Activated CD4-positive, alpha-beta T cell treated with anti-CD3 and anti-CD28 coated beads, Interleukin-2, amount 50 U/mL, for 4 hours (primary cell): ENCODE measurements at regions not wholly inside any gene's neighbourhood (a gene's known extent, or its start where the extent isn't known, plus 50 kb on each side); places are given as distances from the start of the nearest gene placed in this dataset.
A peak's percentile ranks its signal among the peaks of the same experiment; 100 is the strongest.
"Not testable (repeated sequence)": the region's sequence is repeated elsewhere in the genome, so short reads cannot be mapped to it uniquely, and the experiment has no call there.

Source experiments
- DNase-seq, 2 experiments: peaks; one replicate each; pipeline ENCODE4 v3.0.0-alpha.2; 2020

- DNase-seq: no peak
Measured at GRCh38 chr6:27854421-27854820, 57.8 kb downstream of the OR2B2 start.

GRCh38 chr6:27851440-27851839 is 60.8 kb downstream of the OR2B2 start:
- no peak for DNase-seq

- not testable (repeated sequence) for DNase-seq
Measured at GRCh38 chr6:27849001-27849400, 63.2 kb downstream of the OR2B2 start.

GRCh38 chr6:27847706-27848105 is 64.5 kb downstream of the OR2B2 start:
- no peak for DNase-seq

GRCh38 chr6:27840572-27840971 is 71.6 kb downstream of the OR2B2 start:
- DNase-seq: no peak

- no peak for DNase-seq
Measured at GRCh38 chr6:27839626-27840475, 72.3 kb downstream of the OR2B2 start.

- DNase-seq: no peak
Measured at GRCh38 chr6:27838945-27839625, 73.1 kb downstream of the OR2B2 start.

GRCh38 chr6:27838058-27838944 is 73.9 kb downstream of the OR2B2 start:
- DNase-seq: peak; percentile 52 to 55

- no peak for DNase-seq
Measured at GRCh38 chr6:27837625-27838057, 74.6 kb downstream of the OR2B2 start.

GRCh38 chr6:27836783-27837624 is 75.2 kb downstream of the OR2B2 start:
- DNase-seq: peak; percentile 28 to 35

- no peak for DNase-seq
Measured at GRCh38 chr6:27836141-27836782, 75.9 kb downstream of the OR2B2 start.

GRCh38 chr6:27834879-27835549 is 77.2 kb downstream of the OR2B2 start:
- no peak for DNase-seq

- no peak for DNase-seq
Measured at GRCh38 chr6:27834384-27834783, 77.8 kb downstream of the OR2B2 start.

GRCh38 chr6:27831434-27832081 is 80.6 kb downstream of the OR2B2 start:
- peak; percentile 55 to 57 for DNase-seq

GRCh38 chr6:27830600-27831433 is 81.4 kb downstream of the OR2B2 start:
- DNase-seq: peak in 1 of 2 experiments; percentile 20

- no peak for DNase-seq
Measured at GRCh38 chr6:27830212-27830599, 82.0 kb downstream of the OR2B2 start.

- no peak for DNase-seq
Measured at GRCh38 chr6:27829453-27830211, 82.6 kb downstream of the OR2B2 start.

GRCh38 chr6:27827477-27827876 is 84.7 kb downstream of the OR2B2 start:
- not testable (repeated sequence) for DNase-seq

GRCh38 chr6:27826612-27826985 is 85.6 kb downstream of the OR2B2 start:
- not testable (repeated sequence) for DNase-seq
